Lung (tissue), 11 donors: ENCODE measurements at regions not wholly inside any gene's neighbourhood (a gene's known extent, or its start where the extent isn't known, plus 50 kb on each side); places are given as distances from the start of the nearest gene placed in this dataset.
"Not testable (repeated sequence)": the region's sequence is repeated elsewhere in the genome, so short reads cannot be mapped to it uniquely, and the experiment has no call there.

Experiments
- ATAC-seq: fragments of 200-7000 bp; cut with Tn5 transposase; one replicate; pipeline ENCODE4 v1.9.1; 2020; ENCODE audit warnings: moderate number of reproducible peaks; ENCODE audit not compliant: insufficient read depth, low FRiP score
- DNase-seq, 3 donors: peaks; one replicate each; pipeline ENCODE4 v3.0.0-alpha.2; 2013 to 2017
- H3K27ac ChIP-seq, 2 donors: one replicate each; pipeline ENCODE4 v1.5.1; 2013; ENCODE audit warnings: mild to moderate bottlenecking in 2 of 2, moderate library complexity in 2 of 2, control low read depth in 1 of 2, inconsistent platforms in 1 of 2, low read depth in 1 of 2, low read length in 1 of 2
- H3K27me3 ChIP-seq, 3 donors: one replicate each; pipeline ENCODE4 v1.5.1; 2013; ENCODE audit warnings: low read length in 2 of 3; ENCODE audit not compliant: control insufficient read depth in 3 of 3, insufficient read depth in 3 of 3
- H3K36me3 ChIP-seq, 4 donors: one replicate each; pipeline ENCODE4 v1.5.1; 2013; ENCODE audit warnings: low read length in 4 of 4, mild to moderate bottlenecking in 1 of 4, moderate library complexity in 1 of 4; ENCODE audit not compliant: control insufficient read depth in 4 of 4, insufficient read depth in 4 of 4
- H3K4me1 ChIP-seq, 5 donors: one replicate each; pipeline ENCODE4 v1.5.1; 2013; ENCODE audit warnings: low read length in 5 of 5, mild to moderate bottlenecking in 2 of 5, moderate library complexity in 1 of 5; ENCODE audit not compliant: control insufficient read depth in 5 of 5, insufficient read depth in 5 of 5
- H3K4me3 ChIP-seq: one replicate; pipeline ENCODE4 v1.5.1; 2013; ENCODE audit warnings: mild to moderate bottlenecking, control low read depth, moderate library complexity
- H3K9ac ChIP-seq, 2 donors: one replicate each; pipeline ENCODE4 v1.5.1; 2013; ENCODE audit warnings: low read length in 2 of 2, control low read depth in 1 of 2; ENCODE audit not compliant: insufficient read depth in 1 of 2
- H3K9me3 ChIP-seq, 4 donors: one replicate each; pipeline ENCODE4 v1.5.1; 2013; ENCODE audit warnings: low read length in 3 of 4, mild to moderate bottlenecking in 1 of 4, moderate library complexity in 1 of 4; ENCODE audit not compliant: control insufficient read depth in 4 of 4, insufficient read depth in 3 of 4
- CTCF ChIP-seq: IDR thresholded peaks from 2 replicates; pipeline ENCODE4 v1.5.1; 2012; ENCODE audit warnings: mild to moderate bottlenecking; ENCODE audit errors: control extremely low read depth, extremely low read depth
- WGBS, 2 donors: extraction: QIAGEN DNeasy Blood & Tissue Kit; methylation state at CpG; one replicate each; pipeline ENCODE4 v1.1.7; 2013; 5-methylcytosine and 5-hydroxymethylcytosine counted together
- donor health status: control.
- donor health status: control.
- donor health status: Bipolar disorder and iron deficiency.
- donor health status: healthy.
- donor health status: DM: yes; HTN: yes; CAD: no.

GRCh38 chr1:4072481-4073153 lies 172.5 kb upstream of the C1orf174 start:
- Histone ChIP-seq H3K9me3 (no peaks in the 10 kb centered on the region), H3K9ac (no peak overlapping the region), H3K4me1 (peaks cover 0 to 2% (median 0%) of the 10 kb centered on the region in 5 donors), H3K27ac (no peak overlapping the region), H3K4me3 (no peak overlapping the region), H3K36me3 (no peaks in the 10 kb centered on the region), H3K27me3 (peaks cover 3 to 25% (median 8%) of the 10 kb centered on the region in 3 donors)
- DNase-seq (no peak), ATAC-seq (no peak)
- TF ChIP-seq CTCF, result no peak
- 61 to 68% methylated on average over 14 of the region's 14 CpGs for WGBS, 2 donors

GRCh38 chr1:4075436-4076225 lies 175.6 kb upstream of the C1orf174 start:
- DNase-seq (no peak), ATAC-seq (no peak)
- Histone ChIP-seq H3K9ac (no peak overlapping the region), H3K27ac (no peak overlapping the region), H3K36me3 (no peaks in the 10 kb centered on the region), H3K4me3 (no peak overlapping the region), H3K27me3 (peaks cover 3 to 14% (median 3%) of the 10 kb centered on the region in 3 donors), H3K4me1 (no peaks in the 10 kb centered on the region), H3K9me3 (no peaks in the 10 kb centered on the region)
- TF ChIP-seq CTCF, result no peak
- WGBS, 2 donors, result 65 to 81% methylated on average over 8 of the region's 8 CpGs

- TF ChIP-seq CTCF, result no peak
- Histone ChIP-seq H3K27ac (no peak overlapping the region), H3K9ac (no peak overlapping the region), H3K9me3 (peaks cover 0 to 3% (median 0%) of the 10 kb centered on the region in 4 donors), H3K36me3 (no peaks in the 10 kb centered on the region), H3K4me3 (no peak overlapping the region), H3K4me1 (no peaks in the 10 kb centered on the region), H3K27me3 (peaks cover 3 to 12% (median 3%) of the 10 kb centered on the region in 3 donors)
- ATAC-seq (no peak), DNase-seq (no peak)
- 71 to 84% methylated on average over 8 of the region's 8 CpGs for WGBS, 2 donors
Observed at GRCh38 chr1:4076346-4076745, 176.3 kb upstream of the C1orf174 start.

GRCh38 chr1:4078091-4078962 lies 178.3 kb upstream of the C1orf174 start:
- DNase-seq, H3K36me3 ChIP-seq, H3K4me3 ChIP-seq, ATAC-seq, H3K9me3 ChIP-seq, H3K27me3 ChIP-seq, H3K27ac ChIP-seq, H3K9ac ChIP-seq: not testable (repeated sequence)
- peaks cover 0 to 18% (median 6%) of the 10 kb centered on the region in 5 donors for H3K4me1 ChIP-seq
- 81 to 84% methylated on average over 23 to 24 of the region's 24 CpGs for WGBS, 2 donors
